ENCODE measurements at regions not wholly inside any gene's neighbourhood (a gene's known extent, or its start where the extent isn't known, plus 50 kb on each side); places are given as distances from the start of the nearest gene placed in this dataset.

- no peak overlapping the region for H3K27ac Mint-ChIP-seq
- H3K27me3 Mint-ChIP-seq, result peaks cover 3% of the 10 kb centered on the region
- H3K36me3 Mint-ChIP-seq, result no peaks in the 10 kb centered on the region
- no peaks in the 10 kb centered on the region for H3K9me3 Mint-ChIP-seq
- H3K4me1 Mint-ChIP-seq, result no peaks in the 10 kb centered on the region
- H3K4me3 Mint-ChIP-seq, result no peak overlapping the region
These were observed 201.0 kb downstream of the BARX2 start for GRCh38 chr11:129576652-129577051.

- no peak overlapping the region for H3K27ac Mint-ChIP-seq
- H3K9me3 Mint-ChIP-seq, result no peaks in the 10 kb centered on the region
- H3K4me1 Mint-ChIP-seq, result no peaks in the 10 kb centered on the region
- H3K36me3 Mint-ChIP-seq, result no peaks in the 10 kb centered on the region
- H3K4me3 Mint-ChIP-seq, result no peak overlapping the region
- peaks cover 3% of the 10 kb centered on the region for H3K27me3 Mint-ChIP-seq
These were observed 202.4 kb downstream of the BARX2 start for GRCh38 chr11:129578006-129578405.

- no peaks in the 10 kb centered on the region for H3K4me1 Mint-ChIP-seq
- peaks cover 3% of the 10 kb centered on the region for H3K27me3 Mint-ChIP-seq
- H3K27ac Mint-ChIP-seq, result no peak overlapping the region
- no peaks in the 10 kb centered on the region for H3K36me3 Mint-ChIP-seq
- no peaks in the 10 kb centered on the region for H3K9me3 Mint-ChIP-seq
- H3K4me3 Mint-ChIP-seq, result no peak overlapping the region
These were observed 204.6 kb downstream of the BARX2 start for GRCh38 chr11:129580278-129580677.

- H3K36me3 Mint-ChIP-seq, result no peaks in the 10 kb centered on the region
- H3K27me3 Mint-ChIP-seq, result no peaks in the 10 kb centered on the region
- no peaks in the 10 kb centered on the region for H3K4me1 Mint-ChIP-seq
- no peaks in the 10 kb centered on the region for H3K9me3 Mint-ChIP-seq
- no peak overlapping the region for H3K4me3 Mint-ChIP-seq
- H3K27ac Mint-ChIP-seq, result no peak overlapping the region
These were observed 208.7 kb downstream of the BARX2 start for GRCh38 chr11:129584316-129584715.

GRCh38 chr11:129589190-129589860 lies 213.7 kb downstream of the BARX2 start:
- Mint-ChIP-seq H3K4me1 (no peaks in the 10 kb centered on the region), H3K4me3 (no peak overlapping the region), H3K27ac (no peak overlapping the region)

GRCh38 chr11:129590030-129590752 lies 214.5 kb downstream of the BARX2 start:
- Mint-ChIP-seq H3K9me3 (no peaks in the 10 kb centered on the region), H3K27me3 (peaks cover 2% of the 10 kb centered on the region), H3K4me3 (no peak overlapping the region), H3K36me3 (no peaks in the 10 kb centered on the region), H3K27ac (no peak overlapping the region), H3K4me1 (no peaks in the 10 kb centered on the region)

More at GRCh38 chr11:129589190-129589860, 213.7 kb downstream of the BARX2 start:
- H3K36me3 Mint-ChIP-seq, result no peaks in the 10 kb centered on the region
- H3K9me3 Mint-ChIP-seq, result no peaks in the 10 kb centered on the region
- peaks cover 2% of the 10 kb centered on the region for H3K27me3 Mint-ChIP-seq

- no peaks in the 10 kb centered on the region for H3K36me3 Mint-ChIP-seq
- H3K27ac Mint-ChIP-seq, result no peak overlapping the region
- H3K9me3 Mint-ChIP-seq, result no peaks in the 10 kb centered on the region
- H3K4me1 Mint-ChIP-seq, result no peaks in the 10 kb centered on the region
- no peak overlapping the region for H3K4me3 Mint-ChIP-seq
- H3K27me3 Mint-ChIP-seq, result peaks cover 2% of the 10 kb centered on the region
These were observed 215.3 kb downstream of the BARX2 start for GRCh38 chr11:129590753-129591475.

- Mint-ChIP-seq H3K27ac (no peak overlapping the region), H3K27me3 (peaks cover 2% of the 10 kb centered on the region), H3K36me3 (peaks cover 2% of the 10 kb centered on the region), H3K4me1 (no peaks in the 10 kb centered on the region), H3K9me3 (no peaks in the 10 kb centered on the region), H3K4me3 (no peak overlapping the region)
These were observed 215.9 kb downstream of the BARX2 start for GRCh38 chr11:129591527-129591926.

- peaks cover 2% of the 10 kb centered on the region for H3K27me3 Mint-ChIP-seq
- H3K4me1 Mint-ChIP-seq, result no peaks in the 10 kb centered on the region
- no peaks in the 10 kb centered on the region for H3K9me3 Mint-ChIP-seq
- no peak overlapping the region for H3K4me3 Mint-ChIP-seq
- peaks cover 2% of the 10 kb centered on the region for H3K36me3 Mint-ChIP-seq
- H3K27ac Mint-ChIP-seq, result no peak overlapping the region
These were observed 216.5 kb downstream of the BARX2 start for GRCh38 chr11:129592191-129592590.

- Mint-ChIP-seq H3K27me3 (peaks cover 2% of the 10 kb centered on the region), H3K9me3 (no peaks in the 10 kb centered on the region), H3K4me3 (no peak overlapping the region), H3K4me1 (no peaks in the 10 kb centered on the region), H3K36me3 (peaks cover 2% of the 10 kb centered on the region), H3K27ac (no peak overlapping the region)
These were observed 217.4 kb downstream of the BARX2 start for GRCh38 chr11:129593098-129593497.

- no peak overlapping the region for H3K4me3 Mint-ChIP-seq
These were observed 219.7 kb downstream of the BARX2 start for GRCh38 chr11:129595038-129595962.

GRCh38 chr11:129596351-129596750 lies 219.3 kb upstream of the TMEM45B start:
- H3K27me3 Mint-ChIP-seq, result peaks cover 2% of the 10 kb centered on the region
- H3K4me1 Mint-ChIP-seq, result no peaks in the 10 kb centered on the region
- no peak overlapping the region for H3K4me3 Mint-ChIP-seq
- peaks cover 11% of the 10 kb centered on the region for H3K9me3 Mint-ChIP-seq
- H3K36me3 Mint-ChIP-seq, result peaks cover 11% of the 10 kb centered on the region
- no peak overlapping the region for H3K27ac Mint-ChIP-seq

More at GRCh38 chr11:129595038-129595962, 219.7 kb downstream of the BARX2 start:
- Mint-ChIP-seq H3K4me1 (no peaks in the 10 kb centered on the region), H3K9me3 (peaks cover 4% of the 10 kb centered on the region), H3K27me3 (peaks cover 2% of the 10 kb centered on the region), H3K36me3 (peaks cover 9% of the 10 kb centered on the region), H3K27ac (no peak overlapping the region)

- Mint-ChIP-seq H3K27ac (no peak overlapping the region), H3K27me3 (no peaks in the 10 kb centered on the region), H3K4me1 (no peaks in the 10 kb centered on the region), H3K9me3 (peaks cover 11% of the 10 kb centered on the region), H3K4me3 (no peak overlapping the region), H3K36me3 (peaks cover 11% of the 10 kb centered on the region)
These were observed 217.3 kb upstream of the TMEM45B start for GRCh38 chr11:129598378-129598777.

- Mint-ChIP-seq H3K4me3 (no peak overlapping the region), H3K27ac (no peak overlapping the region), H3K27me3 (no peaks in the 10 kb centered on the region), H3K9me3 (peaks cover 4% of the 10 kb centered on the region), H3K36me3 (peaks cover 4% of the 10 kb centered on the region), H3K4me1 (no peaks in the 10 kb centered on the region)
These were observed 209.8 kb upstream of the TMEM45B start for GRCh38 chr11:129605815-129606214.

- no peaks in the 10 kb centered on the region for H3K4me1 Mint-ChIP-seq
- no peaks in the 10 kb centered on the region for H3K27me3 Mint-ChIP-seq
- H3K4me3 Mint-ChIP-seq, result no peak overlapping the region
- H3K36me3 Mint-ChIP-seq, result peaks cover 3% of the 10 kb centered on the region
- H3K27ac Mint-ChIP-seq, result no peak overlapping the region
- no peaks in the 10 kb centered on the region for H3K9me3 Mint-ChIP-seq
These were observed 206.9 kb upstream of the TMEM45B start for GRCh38 chr11:129608711-129609110.
